ENCODE measurements at regions not wholly inside any gene's neighbourhood (a gene's known extent, or its start where the extent isn't known, plus 50 kb on each side); places are given as distances from the start of the nearest gene placed in this dataset.

DNA sequence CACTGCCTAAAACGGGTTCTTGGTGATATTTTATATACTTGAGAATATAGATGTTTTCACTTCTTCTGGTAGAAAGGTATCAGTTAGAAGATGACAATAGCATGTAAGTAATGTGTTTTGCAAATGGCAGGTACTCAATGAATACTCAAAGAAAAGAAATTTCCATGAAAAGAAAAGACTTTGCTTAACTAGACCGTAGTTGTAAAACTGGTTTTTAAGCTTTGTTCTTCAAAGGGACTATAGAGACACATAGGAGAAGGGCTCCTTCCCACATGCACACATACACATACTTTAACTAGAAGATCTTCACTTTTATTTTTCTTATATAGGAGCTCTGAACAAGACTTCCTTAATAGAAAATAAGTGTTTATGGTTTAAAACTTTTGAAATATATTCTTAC is 215.3 kb upstream of the RND3 start:
- Histone ChIP-seq H3K27ac (ENCODE audit: low read depth, low read length) (no peak overlapping the region), H3K9me2 (ENCODE audit: insufficient read depth) (no peaks in the 10 kb centered on the region), H3K4me2 (ENCODE audit: low read length) (no peak overlapping the region), H3K4me1 (ENCODE audit: control insufficient read depth in 1 of 2, insufficient read depth in 2 of 2, low read length in 2 of 2) (no peaks in the 10 kb centered on the region), H2AFZ (ENCODE audit: low read depth, low read length, poor library complexity, severe bottlenecking) (no peak overlapping the region), H3K27me3 (ENCODE audit: insufficient read depth, low read length) (no peaks in the 10 kb centered on the region), H3K9ac (ENCODE audit: low read length) (no peak overlapping the region), H3K9me3 (ENCODE audit: control insufficient read depth in 1 of 2, insufficient read depth in 1 of 2, low read depth in 1 of 2, low read length in 2 of 2) (no peaks in the 10 kb centered on the region), H3K4me3 (replicated peaks in 1 of 2; ENCODE audit: low read depth in 1 of 2, low read length in 2 of 2) (no peak overlapping the region), H3K36me3 (ENCODE audit: control insufficient read depth in 1 of 2, insufficient read depth in 2 of 2, low read length in 2 of 2) (no peaks in the 10 kb centered on the region), H4K20me1 (ENCODE audit: insufficient read depth) (no peaks in the 10 kb centered on the region), H3K79me2 (ENCODE audit: insufficient read depth, low read length) (no peaks in the 10 kb centered on the region)
- DNase-seq (ENCODE audit: low read depth, low spot score) = no peak
- TF ChIP-seq POLR2A (IDR thresholded peaks at IDR 0.05; ENCODE audit: borderline replicate concordance, extremely low read depth, insufficient read depth, insufficient read length) = no peak
- no peak for TF ChIP-seq SRF (IDR thresholded peaks at IDR 0.05; ENCODE audit: low read depth)
- TF ChIP-seq CEBPB (IDR thresholded peaks at IDR 0.05; ENCODE audit: low read depth) = no peak
- TF ChIP-seq ZFX (IDR thresholded peaks at IDR 0.05) = no peak
- TF ChIP-seq, protein P1, sequence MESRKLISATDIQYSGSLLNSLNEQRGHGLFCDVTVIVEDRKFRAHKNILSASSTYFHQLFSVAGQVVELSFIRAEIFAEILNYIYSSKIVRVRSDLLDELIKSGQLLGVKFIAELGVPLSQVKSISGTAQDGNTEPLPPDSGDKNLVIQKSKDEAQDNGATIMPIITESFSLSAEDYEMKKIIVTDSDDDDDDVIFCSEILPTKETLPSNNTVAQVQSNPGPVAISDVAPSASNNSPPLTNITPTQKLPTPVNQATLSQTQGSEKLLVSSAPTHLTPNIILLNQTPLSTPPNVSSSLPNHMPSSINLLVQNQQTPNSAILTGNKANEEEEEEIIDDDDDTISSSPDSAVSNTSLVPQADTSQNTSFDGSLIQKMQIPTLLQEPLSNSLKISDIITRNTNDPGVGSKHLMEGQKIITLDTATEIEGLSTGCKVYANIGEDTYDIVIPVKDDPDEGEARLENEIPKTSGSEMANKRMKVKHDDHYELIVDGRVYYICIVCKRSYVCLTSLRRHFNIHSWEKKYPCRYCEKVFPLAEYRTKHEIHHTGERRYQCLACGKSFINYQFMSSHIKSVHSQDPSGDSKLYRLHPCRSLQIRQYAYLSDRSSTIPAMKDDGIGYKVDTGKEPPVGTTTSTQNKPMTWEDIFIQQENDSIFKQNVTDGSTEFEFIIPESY (IDR thresholded peaks at IDR 0.05; ENCODE audit: extremely low read depth, insufficient replicate concordance, low read length) = no peak
- TF ChIP-seq RAD21 (IDR thresholded peaks at IDR 0.05; ENCODE audit: low read depth) = no peak
- TF ChIP-seq YY1 (IDR thresholded peaks at IDR 0.05; ENCODE audit: extremely low read depth, insufficient replicate concordance, low read depth, low read length) = no peak
- BruUV-seq (replicated peaks) = no TSS peak
- no peak for ATAC-seq
- ChIA-PET RAD21 (ENCODE audit: low non-redundant PET in 1 of 2, low total read pairs in 2 of 2, uncharacterized antibody in 2 of 2, unreplicated experiment in 2 of 2) (no interaction called here), POLR2A (no interaction called here), CTCF (no interaction called here)
- intact Hi-C loops (cut with micrococcal nuclease) = no loop called here

- Histone ChIP-seq H3K4me3 (replicated peaks in 1 of 2; ENCODE audit: low read depth in 1 of 2, low read length in 2 of 2) (no peak overlapping the region), H3K9ac (ENCODE audit: low read length) (no peak overlapping the region), H4K20me1 (ENCODE audit: insufficient read depth) (no peaks in the 10 kb centered on the region), H3K4me1 (ENCODE audit: control insufficient read depth in 1 of 2, insufficient read depth in 2 of 2, low read length in 2 of 2) (no peaks in the 10 kb centered on the region), H3K27me3 (ENCODE audit: insufficient read depth, low read length) (no peaks in the 10 kb centered on the region), H3K79me2 (ENCODE audit: insufficient read depth, low read length) (no peaks in the 10 kb centered on the region), H2AFZ (ENCODE audit: low read depth, low read length, poor library complexity, severe bottlenecking) (no peak overlapping the region), H3K36me3 (ENCODE audit: control insufficient read depth in 1 of 2, insufficient read depth in 2 of 2, low read length in 2 of 2) (no peaks in the 10 kb centered on the region), H3K9me3 (ENCODE audit: control insufficient read depth in 1 of 2, insufficient read depth in 1 of 2, low read depth in 1 of 2, low read length in 2 of 2) (no peaks in the 10 kb centered on the region), H3K9me2 (ENCODE audit: insufficient read depth) (no peaks in the 10 kb centered on the region), H3K27ac (ENCODE audit: low read depth, low read length) (no peak overlapping the region), H3K4me2 (ENCODE audit: low read length) (no peak overlapping the region)
- RAD21 ChIA-PET (ENCODE audit: low non-redundant PET in 1 of 2, low total read pairs in 2 of 2, uncharacterized antibody in 2 of 2, unreplicated experiment in 2 of 2) = no interaction called here
- CTCF ChIA-PET = no interaction called here
- no peak for ATAC-seq
- intact Hi-C loops (cut with micrococcal nuclease) = no loop called here
- POLR2A ChIA-PET = no interaction called here
- no peak for DNase-seq (ENCODE audit: low read depth, low spot score)
- no TSS peak for BruUV-seq (replicated peaks)
- TF ChIP-seq ATF3 (IDR thresholded peaks at IDR 0.05) = no peak
- TF ChIP-seq POLR2AphosphoS5 (IDR thresholded peaks at IDR 0.05; ENCODE audit: low read depth, low read length) = no peak
- no peak for TF ChIP-seq CBX3 (IDR thresholded peaks at IDR 0.05; ENCODE audit: low read depth)
- TF ChIP-seq ELF1 (IDR thresholded peaks at IDR 0.05; ENCODE audit: borderline replicate concordance, low read depth) = no peak
- no peak for TF ChIP-seq EGR1 (IDR thresholded peaks at IDR 0.05; ENCODE audit: low read depth)
- TF ChIP-seq YY1 (IDR thresholded peaks at IDR 0.05; ENCODE audit: extremely low read depth, insufficient replicate concordance, low read depth, low read length) = no peak
- no peak for TF ChIP-seq RAD21 (IDR thresholded peaks at IDR 0.05; ENCODE audit: low read depth)
- no peak for TF ChIP-seq SP1 (IDR thresholded peaks at IDR 0.05; ENCODE audit: low read depth)
- TF ChIP-seq ZNF274 (IDR thresholded peaks at IDR 0.05; ENCODE audit: low read depth, low read length) = no peak
- TF ChIP-seq, protein P2, sequence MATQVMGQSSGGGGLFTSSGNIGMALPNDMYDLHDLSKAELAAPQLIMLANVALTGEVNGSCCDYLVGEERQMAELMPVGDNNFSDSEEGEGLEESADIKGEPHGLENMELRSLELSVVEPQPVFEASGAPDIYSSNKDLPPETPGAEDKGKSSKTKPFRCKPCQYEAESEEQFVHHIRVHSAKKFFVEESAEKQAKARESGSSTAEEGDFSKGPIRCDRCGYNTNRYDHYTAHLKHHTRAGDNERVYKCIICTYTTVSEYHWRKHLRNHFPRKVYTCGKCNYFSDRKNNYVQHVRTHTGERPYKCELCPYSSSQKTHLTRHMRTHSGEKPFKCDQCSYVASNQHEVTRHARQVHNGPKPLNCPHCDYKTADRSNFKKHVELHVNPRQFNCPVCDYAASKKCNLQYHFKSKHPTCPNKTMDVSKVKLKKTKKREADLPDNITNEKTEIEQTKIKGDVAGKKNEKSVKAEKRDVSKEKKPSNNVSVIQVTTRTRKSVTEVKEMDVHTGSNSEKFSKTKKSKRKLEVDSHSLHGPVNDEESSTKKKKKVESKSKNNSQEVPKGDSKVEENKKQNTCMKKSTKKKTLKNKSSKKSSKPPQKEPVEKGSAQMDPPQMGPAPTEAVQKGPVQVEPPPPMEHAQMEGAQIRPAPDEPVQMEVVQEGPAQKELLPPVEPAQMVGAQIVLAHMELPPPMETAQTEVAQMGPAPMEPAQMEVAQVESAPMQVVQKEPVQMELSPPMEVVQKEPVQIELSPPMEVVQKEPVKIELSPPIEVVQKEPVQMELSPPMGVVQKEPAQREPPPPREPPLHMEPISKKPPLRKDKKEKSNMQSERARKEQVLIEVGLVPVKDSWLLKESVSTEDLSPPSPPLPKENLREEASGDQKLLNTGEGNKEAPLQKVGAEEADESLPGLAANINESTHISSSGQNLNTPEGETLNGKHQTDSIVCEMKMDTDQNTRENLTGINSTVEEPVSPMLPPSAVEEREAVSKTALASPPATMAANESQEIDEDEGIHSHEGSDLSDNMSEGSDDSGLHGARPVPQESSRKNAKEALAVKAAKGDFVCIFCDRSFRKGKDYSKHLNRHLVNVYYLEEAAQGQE (IDR thresholded peaks at IDR 0.05; ENCODE audit: low read depth) = no peak
These were observed 213.5 kb upstream of the RND3 start for GRCh38 chr2:150700666-150701580.
